Peyer's patch (tissue), 4 donors: ENCODE measurements at regions not wholly inside any gene's neighbourhood (a gene's known extent, or its start where the extent isn't known, plus 50 kb on each side); places are given as distances from the start of the nearest gene placed in this dataset.

ENCODE experiments used
- CTCF ChIP-seq, 6 experiments: fragments of 450-650 bp in 4 of 6; fragments of 200-600 bp in 2 of 6; sonication (generic) in 1 of 6; IDR thresholded peaks; one replicate each; pipeline ENCODE4 v1.5.1; 2017 to 2019; ENCODE audit warnings: antibody characterized with exemption in 6 of 6, mild to moderate bottlenecking in 3 of 6, moderate library complexity in 1 of 6
- POLR2A ChIP-seq, 2 donors: fragments of 450-650 bp; IDR thresholded peaks; one replicate each; pipeline ENCODE4 v1.5.1; 2017; ENCODE audit warnings: antibody characterized with exemption in 2 of 2, mild to moderate bottlenecking in 2 of 2, moderate library complexity in 2 of 2

GRCh38 chr4:115222061-115222460, 108.6 kb upstream of the NDST4 start:
- TF ChIP-seq CTCF (IDR thresholded peaks at IDR 0.05) (no peak), POLR2A (IDR thresholded peaks at IDR 0.05) (no peak)
